ENCODE measurements at regions not wholly inside any gene's neighbourhood (a gene's known extent, or its start where the extent isn't known, plus 50 kb on each side); places are given as distances from the start of the nearest gene placed in this dataset.

DNA sequence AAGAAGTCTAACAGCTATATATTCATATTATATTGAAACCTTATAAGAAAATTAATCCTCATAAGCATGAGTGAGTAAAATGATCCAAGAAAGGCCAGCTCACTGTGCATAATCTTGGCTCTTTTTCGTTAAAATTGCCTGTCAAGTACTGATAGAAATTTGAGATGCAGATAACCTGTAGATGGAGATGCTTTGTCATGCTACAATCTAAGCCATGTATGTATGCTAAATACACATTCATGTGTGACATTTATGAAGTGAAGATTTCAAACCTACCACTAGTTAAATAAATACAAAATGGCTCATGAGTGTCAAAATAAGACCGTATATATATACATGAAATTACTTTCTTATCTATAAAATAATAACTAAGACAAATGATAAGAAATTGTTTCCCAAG, 1491.5 kb upstream of the PRMT6 start:
- ChIA-PET CTCF (interaction anchor here (0.8 kb wide), 1 partner anchor 22 kb away, joined by 4 read pairs; no protein-coding TSS in a partner anchor), POLR2A (no interaction called here), RAD21 (ENCODE audit: unreplicated experiment) (no interaction called here), SMC1A (ENCODE audit: uncharacterized antibody, unreplicated experiment) (interaction anchor here (0.6 kb wide), 2 partner anchors 298 to 563 kb away, joined by 3 read pairs; no protein-coding TSS in a partner anchor)
- no TSS peak for BruUV-seq (replicated peaks)
- H3K4me2 ChIP-seq (ENCODE audit: control insufficient read depth, insufficient read depth) = no peak overlapping the region
- TF ChIP-seq MEF2A (IDR thresholded peaks at IDR 0.05; ENCODE audit: insufficient read depth, low read depth, low read length) (no peak), SREBF1 (IDR thresholded peaks at IDR 0.05; ENCODE audit: low read length) (no peak), RBBP5 (conservative IDR thresholded peaks at IDR 0.05) (no peak)
- ATAC-seq = no peak
- FAIRE-seq = no peak
- no peaks in the 10 kb centered on the region for H3K27me3 ChIP-seq (replicated peaks in 1 of 2; ENCODE audit: control insufficient read depth in 2 of 2, insufficient read depth in 2 of 2, low read length in 1 of 2)
- in situ Hi-C loops (cut with MboI) = no loop called here
- no peaks in the 10 kb centered on the region for H3K9me3 ChIP-seq (replicated peaks; ENCODE audit: control insufficient read depth, insufficient read depth, low read length)
- H3K9ac ChIP-seq (ENCODE audit: control insufficient read depth, insufficient read depth, low read length) = no peak overlapping the region
- H3K27ac ChIP-seq (ENCODE audit: control insufficient read depth, insufficient read depth) = no peak overlapping the region
- H3K79me2 ChIP-seq (ENCODE audit: control insufficient read depth, insufficient read depth, low read length) = no peaks in the 10 kb centered on the region
- intact Hi-C loops (cut with micrococcal nuclease; ENCODE audit: unreplicated experiment) = no loop called here
- H3K4me3 ChIP-seq = no peak overlapping the region
- H2AFZ ChIP-seq (ENCODE audit: control insufficient read depth, low read depth, low read length) = no peak overlapping the region
- H3K4me1 ChIP-seq (ENCODE audit: control insufficient read depth, insufficient read depth, low read length) = no peaks in the 10 kb centered on the region
- H3K36me3 ChIP-seq (ENCODE audit: control insufficient read depth in 2 of 2, insufficient read depth in 2 of 2, low read length in 1 of 2) = no peaks in the 10 kb centered on the region
- 40% methylated on average over 2 of the region's 2 CpGs for WGBS (ENCODE audit: insufficient coverage, insufficient replicate concordance, low lambda C conversion rate, missing lambda C conversion rate)
- H4K20me1 ChIP-seq (ENCODE audit: control insufficient read depth, insufficient read depth) = no peaks in the 10 kb centered on the region
- no peak for DNase-seq (ENCODE audit: low read depth, low spot score)

DNA sequence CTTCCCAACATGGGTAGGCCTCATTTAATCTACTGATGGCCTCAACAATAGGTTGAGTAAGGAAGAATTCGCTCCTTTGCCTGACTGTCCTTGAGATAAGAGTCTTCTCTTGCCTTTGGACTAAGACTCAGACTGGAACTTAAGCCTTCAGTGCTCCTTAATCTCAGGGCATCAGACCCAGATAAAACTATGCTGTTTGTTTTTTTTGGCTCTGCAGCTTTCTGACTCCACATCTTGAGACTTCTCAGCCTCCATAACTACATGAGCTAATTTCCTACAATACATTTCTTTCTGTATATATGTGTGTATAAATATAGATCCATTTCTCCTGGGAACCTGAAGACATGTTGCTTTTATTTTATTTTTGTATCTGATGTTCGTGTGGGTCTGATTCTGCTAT, 1470.7 kb upstream of the PRMT6 start:
- ChIA-PET POLR2A (no interaction called here), CTCF (no interaction called here), RAD21 (ENCODE audit: unreplicated experiment) (no interaction called here), SMC1A (ENCODE audit: uncharacterized antibody, unreplicated experiment) (no interaction called here)
- FAIRE-seq (no peak), ATAC-seq (no peak), DNase-seq (ENCODE audit: low read depth, low spot score) (no peak)
- in situ Hi-C loops (cut with MboI) (no loop called here), intact Hi-C loops (cut with micrococcal nuclease; ENCODE audit: unreplicated experiment) (no loop called here)
- no peak overlapping the region for H3K4me3 ChIP-seq
- no peak overlapping the region for H3K4me2 ChIP-seq (ENCODE audit: control insufficient read depth, insufficient read depth)
- no peaks in the 10 kb centered on the region for H3K36me3 ChIP-seq (ENCODE audit: control insufficient read depth in 2 of 2, insufficient read depth in 2 of 2, low read length in 1 of 2)
- H3K9me3 ChIP-seq (replicated peaks; ENCODE audit: control insufficient read depth, insufficient read depth, low read length) = no peaks in the 10 kb centered on the region
- no TSS peak for BruUV-seq (replicated peaks)
- no peak overlapping the region for H3K9ac ChIP-seq (ENCODE audit: control insufficient read depth, insufficient read depth, low read length)
- H2AFZ ChIP-seq (ENCODE audit: control insufficient read depth, low read depth, low read length) = no peak overlapping the region
- H3K27ac ChIP-seq (ENCODE audit: control insufficient read depth, insufficient read depth) = no peak overlapping the region
- no peaks in the 10 kb centered on the region for H3K79me2 ChIP-seq (ENCODE audit: control insufficient read depth, insufficient read depth, low read length)
- WGBS (ENCODE audit: insufficient coverage, insufficient replicate concordance, low lambda C conversion rate, missing lambda C conversion rate) = 0% methylated on average over 2 of the region's 2 CpGs
- H3K27me3 ChIP-seq (replicated peaks in 1 of 2; ENCODE audit: control insufficient read depth in 2 of 2, insufficient read depth in 2 of 2, low read length in 1 of 2) = no peaks in the 10 kb centered on the region
- no peaks in the 10 kb centered on the region for H4K20me1 ChIP-seq (ENCODE audit: control insufficient read depth, insufficient read depth)
- no peaks in the 10 kb centered on the region for H3K4me1 ChIP-seq (ENCODE audit: control insufficient read depth, insufficient read depth, low read length)
- no peak for TF ChIP-seq SIX5 (IDR thresholded peaks at IDR 0.05; ENCODE audit: low read depth, low read length, severe bottlenecking)
- TF ChIP-seq POU2F2 (IDR thresholded peaks at IDR 0.05; ENCODE audit: borderline replicate concordance, low read depth, low read length) = no peak
- TF ChIP-seq BRCA1 (IDR thresholded peaks at IDR 0.05; ENCODE audit: low read depth, low read length) = no peak
- TF ChIP-seq TCF12 (IDR thresholded peaks at IDR 0.05; ENCODE audit: low read depth, low read length) = no peak
- TF ChIP-seq, protein P1, sequence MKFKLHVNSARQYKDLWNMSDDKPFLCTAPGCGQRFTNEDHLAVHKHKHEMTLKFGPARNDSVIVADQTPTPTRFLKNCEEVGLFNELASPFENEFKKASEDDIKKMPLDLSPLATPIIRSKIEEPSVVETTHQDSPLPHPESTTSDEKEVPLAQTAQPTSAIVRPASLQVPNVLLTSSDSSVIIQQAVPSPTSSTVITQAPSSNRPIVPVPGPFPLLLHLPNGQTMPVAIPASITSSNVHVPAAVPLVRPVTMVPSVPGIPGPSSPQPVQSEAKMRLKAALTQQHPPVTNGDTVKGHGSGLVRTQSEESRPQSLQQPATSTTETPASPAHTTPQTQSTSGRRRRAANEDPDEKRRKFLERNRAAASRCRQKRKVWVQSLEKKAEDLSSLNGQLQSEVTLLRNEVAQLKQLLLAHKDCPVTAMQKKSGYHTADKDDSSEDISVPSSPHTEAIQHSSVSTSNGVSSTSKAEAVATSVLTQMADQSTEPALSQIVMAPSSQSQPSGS (IDR thresholded peaks at IDR 0.05; ENCODE audit: low read length) = no peak
- TF ChIP-seq, protein P2, sequence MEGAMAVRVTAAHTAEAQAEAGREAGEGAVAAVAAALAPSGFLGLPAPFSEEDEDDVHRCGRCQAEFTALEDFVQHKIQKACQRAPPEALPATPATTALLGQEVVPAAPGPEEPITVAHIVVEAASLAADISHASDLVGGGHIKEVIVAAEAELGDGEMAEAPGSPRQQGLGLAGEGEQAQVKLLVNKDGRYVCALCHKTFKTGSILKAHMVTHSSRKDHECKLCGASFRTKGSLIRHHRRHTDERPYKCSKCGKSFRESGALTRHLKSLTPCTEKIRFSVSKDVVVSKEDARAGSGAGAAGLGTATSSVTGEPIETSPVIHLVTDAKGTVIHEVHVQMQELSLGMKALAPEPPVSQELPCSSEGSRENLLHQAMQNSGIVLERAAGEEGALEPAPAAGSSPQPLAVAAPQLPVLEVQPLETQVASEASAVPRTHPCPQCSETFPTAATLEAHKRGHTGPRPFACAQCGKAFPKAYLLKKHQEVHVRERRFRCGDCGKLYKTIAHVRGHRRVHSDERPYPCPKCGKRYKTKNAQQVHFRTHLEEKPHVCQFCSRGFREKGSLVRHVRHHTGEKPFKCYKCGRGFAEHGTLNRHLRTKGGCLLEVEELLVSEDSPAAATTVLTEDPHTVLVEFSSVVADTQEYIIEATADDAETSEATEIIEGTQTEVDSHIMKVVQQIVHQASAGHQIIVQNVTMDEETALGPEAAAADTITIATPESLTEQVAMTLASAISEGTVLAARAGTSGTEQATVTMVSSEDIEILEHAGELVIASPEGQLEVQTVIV (IDR thresholded peaks at IDR 0.05; ENCODE audit: borderline replicate concordance, partially characterized antibody) = no peak
- TF ChIP-seq CBFB (IDR thresholded peaks at IDR 0.05; ENCODE audit: low read depth) = no peak
- TF ChIP-seq BACH1 (IDR thresholded peaks at IDR 0.05; ENCODE audit: borderline replicate concordance) = no peak
- no peak for TF ChIP-seq POLR2A (IDR thresholded peaks at IDR 0.05; ENCODE audit: low read depth, low read length)
- no peak for TF ChIP-seq CHD4 (IDR thresholded peaks at IDR 0.05)
- no peak for TF ChIP-seq SREBF2 (IDR thresholded peaks at IDR 0.05; ENCODE audit: low read length)
- TF ChIP-seq, protein P3, sequence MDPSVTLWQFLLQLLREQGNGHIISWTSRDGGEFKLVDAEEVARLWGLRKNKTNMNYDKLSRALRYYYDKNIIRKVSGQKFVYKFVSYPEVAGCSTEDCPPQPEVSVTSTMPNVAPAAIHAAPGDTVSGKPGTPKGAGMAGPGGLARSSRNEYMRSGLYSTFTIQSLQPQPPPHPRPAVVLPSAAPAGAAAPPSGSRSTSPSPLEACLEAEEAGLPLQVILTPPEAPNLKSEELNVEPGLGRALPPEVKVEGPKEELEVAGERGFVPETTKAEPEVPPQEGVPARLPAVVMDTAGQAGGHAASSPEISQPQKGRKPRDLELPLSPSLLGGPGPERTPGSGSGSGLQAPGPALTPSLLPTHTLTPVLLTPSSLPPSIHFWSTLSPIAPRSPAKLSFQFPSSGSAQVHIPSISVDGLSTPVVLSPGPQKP (IDR thresholded peaks at IDR 0.05; ENCODE audit: low read depth, low read length) = no peak
- TF ChIP-seq SMAD1 (IDR thresholded peaks at IDR 0.05; ENCODE audit: low read depth, partially characterized antibody) = no peak
- TF ChIP-seq NR2C1 (IDR thresholded peaks at IDR 0.05) = no peak

Data from GM12878 (cell line).